DMS53 treated with DMSO at 0.1 percent for 48 hours (cell line): ENCODE measurements at regions not wholly inside any gene's neighbourhood (a gene's known extent, or its start where the extent isn't known, plus 50 kb on each side); places are given as distances from the start of the nearest gene placed in this dataset.

Source experiments
- DNase-seq: peaks from one replicate; lab custom pipeline; 2025; ENCODE audit not compliant: unreplicated experiment; lab: John Stamatoyannopoulos, UW

DNA sequence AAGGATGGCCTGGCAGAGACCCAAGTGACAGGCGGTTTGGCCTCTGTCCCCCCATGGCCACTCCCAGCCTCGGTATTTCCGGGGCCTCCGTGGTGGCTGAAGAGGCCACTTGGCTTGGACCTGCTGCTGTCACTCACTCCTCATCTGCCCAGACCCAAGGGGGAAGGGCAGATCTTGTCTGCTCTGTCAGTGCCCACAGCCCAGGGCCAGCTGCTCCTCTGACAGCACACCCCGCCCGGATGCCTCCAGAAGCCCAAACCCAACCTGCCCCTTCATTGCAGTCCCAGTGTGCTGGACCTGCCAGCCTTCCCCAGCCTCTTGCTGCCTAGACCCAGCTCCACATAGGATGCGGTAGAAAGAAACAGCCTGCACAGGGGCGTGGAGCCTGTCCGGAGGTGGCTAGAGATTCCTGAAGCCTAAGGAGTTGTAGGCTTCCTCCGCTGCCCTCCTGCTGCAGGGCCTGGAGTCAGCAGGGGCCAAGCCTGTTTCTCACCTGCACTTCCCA lies 52.0 kb downstream of the MAGEF1 start:
- no peak for DNase-seq

DNA sequence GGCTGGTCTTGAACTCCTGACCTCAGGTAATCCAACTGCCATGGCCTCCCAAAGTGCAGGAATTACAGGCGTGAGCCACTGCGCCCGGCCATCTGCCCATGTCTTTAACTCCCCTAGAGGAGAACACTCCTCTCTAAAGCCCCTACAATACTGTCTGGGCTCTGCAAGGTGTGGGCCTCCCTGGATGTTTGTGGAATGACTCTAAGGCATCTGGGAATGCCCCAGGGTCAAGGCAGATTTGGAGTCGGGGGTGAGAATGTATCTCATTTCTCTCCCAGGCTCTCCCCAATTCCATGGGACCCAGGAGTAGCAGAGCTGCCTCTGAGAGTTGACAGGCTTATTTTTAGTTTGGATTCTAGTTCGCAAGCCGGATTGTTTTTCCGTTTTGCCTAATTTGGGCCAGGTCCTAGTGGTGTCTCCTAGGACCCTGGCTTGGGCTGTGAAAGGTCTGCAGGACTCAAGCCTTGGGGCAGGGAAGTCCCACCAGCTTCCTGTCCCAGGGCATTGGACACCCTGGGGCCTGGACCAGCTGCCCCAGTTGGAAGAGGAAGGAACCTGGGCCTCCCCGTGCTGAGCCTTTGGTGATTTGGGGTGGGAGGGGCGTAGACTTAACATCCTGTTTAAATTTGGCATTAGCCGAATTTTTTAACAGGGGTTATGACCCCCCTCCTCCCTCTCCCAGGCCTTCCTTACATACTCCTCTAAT lies 53.5 kb downstream of the MAGEF1 start:
- DNase-seq: no peak

DNA sequence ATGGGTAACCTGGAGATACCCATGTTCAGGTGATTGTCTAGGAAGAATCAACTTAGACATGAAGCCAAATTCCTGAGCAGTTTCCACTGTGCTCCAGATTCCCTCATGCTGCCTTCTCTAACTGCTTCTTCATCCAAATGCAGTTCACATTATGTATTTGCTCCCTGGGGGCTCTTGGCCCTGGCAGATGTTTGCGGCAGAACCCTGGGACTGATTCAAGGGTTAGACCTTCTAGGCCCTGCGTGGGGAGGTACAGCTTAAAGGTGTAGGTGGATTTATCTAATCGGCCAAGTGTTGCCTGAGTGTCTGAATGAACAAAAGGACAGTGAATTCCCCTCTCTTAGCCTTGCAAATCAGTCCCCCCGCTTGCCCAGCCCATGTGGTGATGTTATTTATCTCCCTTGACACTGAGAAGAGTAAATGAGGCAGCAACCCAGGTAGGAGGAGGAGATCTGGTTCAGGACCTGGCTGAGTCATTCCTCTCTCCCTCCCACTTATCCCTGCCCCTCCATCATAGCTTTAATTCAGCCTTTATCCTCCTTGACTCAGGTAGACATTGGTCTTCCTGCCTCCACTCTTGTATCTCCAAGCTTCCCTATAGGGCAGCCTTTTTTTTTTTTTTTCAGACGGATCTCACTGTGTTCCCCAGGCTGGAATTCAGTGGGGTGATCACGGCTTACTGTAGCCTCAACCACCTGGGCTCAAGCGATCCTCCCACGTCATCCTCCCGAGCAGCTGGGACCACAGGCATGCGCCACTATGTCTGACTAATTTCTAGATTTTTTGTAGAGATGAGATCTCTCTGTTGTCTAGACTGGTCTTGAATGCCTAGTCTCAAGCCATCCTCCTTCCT lies 54.8 kb downstream of the MAGEF1 start:
- no peak for DNase-seq

GRCh38 chr3:184656458-184656828 lies 55.4 kb downstream of the MAGEF1 start:
- no peak for DNase-seq

DNA sequence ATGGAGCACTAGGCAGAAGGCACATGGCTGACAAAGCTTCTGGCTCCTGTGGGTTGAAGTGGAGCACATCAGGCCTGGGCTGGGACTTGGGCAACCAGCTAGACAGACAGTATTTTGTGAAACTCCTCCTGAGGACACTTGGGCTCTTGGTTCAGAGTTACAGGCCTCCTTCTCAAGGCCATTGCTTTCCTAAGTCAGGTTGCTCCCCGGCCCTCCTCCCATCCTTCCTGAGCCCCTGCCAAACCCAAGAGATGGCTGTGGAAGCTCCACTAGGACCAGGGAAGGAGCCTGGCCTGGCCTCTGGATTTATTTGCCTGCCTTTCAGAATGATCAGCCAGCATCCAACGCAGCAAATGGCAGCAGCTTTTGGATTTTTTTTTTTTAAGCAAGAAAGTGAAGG lies 56.3 kb downstream of the MAGEF1 start:
- DNase-seq: no peak

- no peak for DNase-seq
Observed at GRCh38 chr3:184654375-184654774, 57.5 kb downstream of the MAGEF1 start.

DNA sequence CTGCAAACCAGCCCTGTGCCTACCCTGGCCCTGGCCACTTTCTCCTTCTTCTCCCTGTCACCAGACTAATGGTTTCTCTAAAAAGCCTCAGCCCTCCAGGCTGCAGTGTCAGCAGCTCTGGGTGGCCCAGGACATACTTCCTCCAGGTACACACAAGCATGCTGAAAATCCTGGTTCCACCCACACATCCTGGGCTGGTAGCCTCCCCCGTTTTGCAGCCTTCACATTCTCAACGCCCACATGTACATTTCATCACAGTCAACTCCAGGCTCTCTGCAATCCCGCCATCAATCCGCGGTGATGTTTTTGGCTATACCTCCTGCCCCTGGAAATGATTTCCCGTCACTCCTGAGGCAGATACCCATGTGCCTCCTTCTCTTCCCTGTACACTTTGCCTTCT lies 59.4 kb downstream of the MAGEF1 start:
- DNase-seq: no peak

GRCh38 chr3:184651904-184652303 lies 60.0 kb downstream of the MAGEF1 start:
- DNase-seq: no peak

- DNase-seq: no peak
Observed at GRCh38 chr3:184648636-184649035, 63.2 kb downstream of the MAGEF1 start.

GRCh38 chr3:184647405-184647936 lies 64.4 kb downstream of the MAGEF1 start:
- no peak for DNase-seq

DNA sequence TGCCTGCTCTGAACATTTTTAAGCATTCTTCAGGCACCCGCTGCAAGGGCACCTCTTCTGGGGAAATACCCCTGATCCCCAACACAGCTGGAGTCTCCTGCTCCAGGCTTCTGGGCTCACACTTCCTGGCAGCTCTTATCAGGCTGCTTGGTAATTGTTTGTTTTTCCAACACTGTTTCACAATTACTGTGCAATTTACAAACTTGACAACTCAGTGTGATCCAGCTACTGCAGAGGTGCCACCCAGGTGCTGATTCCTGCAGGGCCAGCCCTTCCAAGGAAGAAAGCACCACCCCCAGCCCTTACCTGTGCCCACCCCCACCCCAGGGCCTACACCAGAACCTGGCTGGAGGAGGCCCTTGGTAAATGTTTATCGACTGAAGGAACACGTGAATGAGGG lies 66.5 kb downstream of the MAGEF1 start:
- DNase-seq: no peak

DNA sequence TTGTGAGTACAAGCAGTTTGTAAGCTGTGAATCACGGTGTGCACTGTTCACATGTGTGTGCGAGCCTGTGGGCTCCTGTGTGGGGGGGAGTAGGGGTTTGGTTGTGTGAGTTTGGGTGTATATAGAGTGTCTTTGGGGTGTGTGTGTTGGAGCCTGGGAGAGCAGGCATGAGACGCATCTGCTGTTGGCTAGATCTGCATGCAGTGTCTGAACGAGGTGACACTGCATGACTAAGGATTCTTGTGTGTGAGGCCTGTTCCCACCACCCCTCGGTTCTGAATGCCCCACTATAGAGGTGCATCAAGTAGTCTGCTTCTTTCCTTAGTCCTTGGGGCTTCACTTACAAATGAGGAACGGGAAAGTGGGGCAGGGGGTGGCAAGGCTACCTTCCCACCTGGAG lies 68.4 kb downstream of the MAGEF1 start:
- DNase-seq: no peak

DNA sequence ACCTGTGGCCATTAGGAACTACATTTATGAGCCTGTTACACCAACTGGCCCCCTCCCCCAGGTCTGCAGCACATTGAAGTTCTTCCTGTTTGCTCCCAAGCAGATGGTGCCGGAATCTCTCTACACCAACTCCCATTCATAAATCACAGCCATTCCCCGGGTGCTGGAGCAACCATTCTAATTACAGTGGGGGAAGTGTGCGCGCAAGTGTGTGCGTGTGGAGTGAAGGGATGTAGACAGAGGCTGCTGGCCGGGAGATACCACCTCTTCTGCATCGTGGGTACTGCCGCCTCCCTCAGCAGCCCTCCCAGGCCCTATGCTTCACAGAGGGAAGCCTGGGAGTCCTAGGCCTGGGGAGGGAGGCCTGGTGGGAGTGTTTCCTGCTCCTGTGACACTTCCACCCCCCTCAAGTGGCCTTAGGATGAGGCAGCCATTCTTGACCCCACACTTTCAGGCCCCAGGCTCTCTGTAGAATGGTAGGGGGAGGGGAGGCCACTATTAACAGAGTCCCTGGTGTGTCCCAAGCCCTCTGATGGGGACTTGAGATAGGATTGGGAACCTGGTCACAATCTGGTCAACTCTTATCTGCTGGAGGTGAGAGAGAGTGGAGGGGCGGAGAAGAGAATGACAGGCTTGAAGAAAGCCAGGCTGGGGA lies 69.1 kb downstream of the MAGEF1 start:
- DNase-seq: no peak

GRCh38 chr3:184641430-184641829 lies 70.4 kb downstream of the MAGEF1 start:
- no peak for DNase-seq

DNA sequence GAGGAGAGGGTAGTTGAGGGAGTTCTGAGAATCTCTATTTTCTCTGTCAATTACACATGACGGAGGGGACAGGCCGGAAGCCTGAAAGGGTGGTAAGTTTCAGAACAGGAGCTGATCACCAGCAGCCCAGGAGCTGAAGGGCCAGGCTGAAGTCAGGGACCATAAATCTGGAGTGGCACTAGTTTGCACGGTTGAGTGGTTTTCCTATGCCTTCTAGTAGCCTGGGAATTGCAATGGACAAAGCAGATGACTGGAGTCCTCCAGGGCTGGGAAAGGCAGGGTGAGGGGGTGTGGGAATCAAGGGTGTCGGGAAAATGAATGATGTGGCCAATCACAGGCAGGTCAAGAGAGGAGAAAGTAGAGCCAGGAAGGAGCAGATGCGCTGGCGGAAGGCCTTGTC lies 72.5 kb downstream of the MAGEF1 start:
- DNase-seq: peak; percentile 17

DNA sequence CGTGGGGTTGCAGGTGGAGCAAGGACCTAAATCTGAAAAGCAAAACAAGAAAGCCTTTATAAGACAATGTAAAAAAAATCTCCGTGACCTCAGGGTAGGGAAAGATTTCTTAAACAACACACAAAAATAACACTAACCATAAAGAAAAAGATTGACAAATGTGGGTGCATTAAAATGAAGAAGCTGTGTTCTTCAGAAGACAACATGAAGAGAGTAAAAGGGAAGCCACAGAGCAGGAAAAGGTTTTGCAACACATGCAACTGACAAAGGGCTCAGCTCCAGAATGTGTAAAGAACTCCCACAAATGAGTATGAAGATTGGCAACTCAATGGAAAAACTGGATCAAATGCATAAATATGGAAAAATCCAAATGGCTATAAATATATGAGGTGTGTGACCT lies 74.2 kb downstream of the MAGEF1 start:
- DNase-seq: no peak

GRCh38 chr3:184636741-184637316 lies 75.0 kb downstream of the MAGEF1 start:
- no peak for DNase-seq

- DNase-seq: no peak
Observed at GRCh38 chr3:184635774-184636173, 74.2 kb downstream of the EPHB3 start.

DNA sequence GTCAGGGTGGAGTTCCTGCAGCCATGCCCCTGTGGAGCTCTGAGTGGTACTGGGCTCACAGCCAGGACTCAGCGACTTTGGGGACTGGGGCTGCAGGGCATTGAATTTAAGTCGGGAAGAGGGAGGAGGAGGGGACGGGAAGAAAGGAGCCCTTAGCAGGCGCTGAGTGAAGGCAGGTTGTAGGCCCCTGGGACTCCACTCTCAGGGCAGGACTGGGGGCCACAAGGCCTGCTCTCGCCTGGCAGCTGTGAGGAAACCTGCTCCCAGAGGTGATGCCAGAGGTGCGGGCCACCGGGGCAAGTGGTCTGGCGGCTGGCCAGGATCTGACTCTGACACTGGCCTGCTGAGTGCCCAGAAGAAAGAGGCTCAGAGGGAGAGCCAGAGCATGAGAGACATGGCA lies 73.5 kb downstream of the EPHB3 start:
- DNase-seq: no peak

DNA sequence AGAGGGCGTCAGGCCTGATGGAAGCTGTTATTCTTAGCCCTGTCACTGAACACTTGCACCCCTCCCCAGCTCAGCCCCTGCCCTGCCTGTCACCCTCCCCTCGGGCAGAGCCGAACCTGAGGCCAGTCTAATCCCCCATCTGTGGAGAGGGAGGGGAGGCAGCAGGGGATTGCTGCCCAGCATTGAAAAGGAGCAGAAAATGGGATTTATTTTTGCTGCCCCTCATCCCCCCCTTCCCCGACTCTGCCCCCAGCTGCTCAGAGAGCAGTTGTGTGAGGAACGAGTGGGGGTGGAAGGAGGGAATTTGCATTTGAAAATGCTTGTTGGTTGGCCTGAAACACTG lies 71.6 kb downstream of the EPHB3 start:
- DNase-seq: no peak

DNA sequence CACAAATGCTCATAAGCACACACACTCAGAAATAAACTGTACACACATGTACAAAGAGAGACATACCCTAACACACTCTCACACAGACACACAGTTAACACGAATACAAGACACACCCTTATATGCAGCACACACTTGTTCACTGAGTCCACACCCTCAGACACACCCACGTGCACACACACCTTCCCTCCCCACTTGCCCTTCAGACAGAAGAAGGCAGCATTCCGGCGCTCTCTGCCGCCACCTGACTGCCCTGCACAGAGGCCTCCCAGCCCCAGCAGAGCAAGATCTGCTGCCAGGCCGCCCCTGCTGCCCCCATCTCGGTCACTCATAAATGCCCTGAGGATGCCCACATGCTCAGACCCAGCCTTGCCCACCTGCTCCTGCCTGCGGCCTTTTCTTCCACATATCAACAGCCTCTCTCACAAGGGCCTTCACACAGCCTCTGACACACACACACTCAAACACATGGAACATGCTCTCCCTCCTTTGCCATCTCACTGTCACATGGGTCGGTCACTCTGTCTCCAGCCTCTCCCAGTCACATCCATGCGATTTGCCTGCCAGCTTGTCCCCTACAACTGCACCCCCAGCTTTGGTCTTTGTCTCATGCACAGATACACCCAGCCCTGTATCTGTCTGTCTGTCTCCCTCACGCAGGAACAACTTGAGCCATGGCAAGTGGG lies 71.1 kb downstream of the EPHB3 start:
- DNase-seq: no peak
